HEK293 (cell line): ENCODE measurements at regions not wholly inside any gene's neighbourhood (a gene's known extent, or its start where the extent isn't known, plus 50 kb on each side); places are given as distances from the start of the nearest gene placed in this dataset.

Experiments
- EGR2 ChIP-seq: fragments of 450-650 bp; formaldehyde crosslinking; IDR thresholded peaks from 2 replicates; pipeline ENCODE4 v1.5.1; 2016; ENCODE audit warnings: low read depth, missing biosample characterization, missing genetic modification characterization
- SETDB1 ChIP-seq: IDR thresholded peaks from one replicate; pipeline ENCODE4 v1.6.1; 2017; ENCODE audit warnings: mild to moderate bottlenecking, low read length, moderate library complexity, mixed read lengths; ENCODE audit not compliant: insufficient read length
- TRIM28 ChIP-seq: IDR thresholded peaks from 2 replicates; pipeline ENCODE4 v1.6.1; 2011; ENCODE audit warnings: low read length, control low read depth, borderline replicate concordance
- ZFP37 ChIP-seq: fragments of 450-650 bp; formaldehyde crosslinking; IDR thresholded peaks from 2 replicates; pipeline ENCODE4 v1.5.1; 2016; ENCODE audit warnings: missing biosample characterization, missing genetic modification characterization
- ZNF10 ChIP-seq: fragments of 450-650 bp; formaldehyde crosslinking; IDR thresholded peaks from 2 replicates; pipeline ENCODE4 v1.5.1; 2017; ENCODE audit warnings: missing biosample characterization, missing genetic modification characterization
- ZNF112 ChIP-seq: fragments of 450-650 bp; formaldehyde crosslinking; IDR thresholded peaks from 2 replicates; pipeline ENCODE4 v1.5.0; 2017; ENCODE audit warnings: missing biosample characterization, missing genetic modification characterization
- ZNF155 ChIP-seq: fragments of 450-650 bp; formaldehyde crosslinking; IDR thresholded peaks from 2 replicates; pipeline ENCODE4 v1.5.1; 2016; ENCODE audit warnings: missing biosample characterization, missing genetic modification characterization
- ZNF48 ChIP-seq: fragments of 450-650 bp; formaldehyde crosslinking; IDR thresholded peaks from 2 replicates; pipeline ENCODE4 v1.5.1; 2016; ENCODE audit warnings: missing biosample characterization, missing genetic modification characterization
- ZNF514 ChIP-seq: fragments of 450-650 bp; formaldehyde crosslinking; IDR thresholded peaks from 2 replicates; pipeline ENCODE4 v1.5.1; 2016; ENCODE audit warnings: missing biosample characterization, missing genetic modification characterization
- ZNF670 ChIP-seq: fragments of 450-650 bp; formaldehyde crosslinking; IDR thresholded peaks from 2 replicates; pipeline ENCODE4 v1.5.1; 2016; ENCODE audit warnings: missing biosample characterization, missing genetic modification characterization, low read depth
- ZNF677 ChIP-seq: fragments of 450-650 bp; IDR thresholded peaks from 2 replicates; pipeline ENCODE4 v1.5.0; 2018; ENCODE audit warnings: missing biosample characterization, mild to moderate bottlenecking, missing genetic modification characterization, moderate library complexity
- ZNF701 ChIP-seq: fragments of 450-650 bp; formaldehyde crosslinking; IDR thresholded peaks from 2 replicates; pipeline ENCODE4 v1.5.1; 2016; ENCODE audit warnings: missing biosample characterization, missing genetic modification characterization
- TF ChIP-seq, protein P1 (sequence below): fragments of 450-650 bp; formaldehyde crosslinking; IDR thresholded peaks from 2 replicates; pipeline ENCODE4 v1.5.1; 2016; ENCODE audit warnings: missing biosample characterization, missing genetic modification characterization
- TF ChIP-seq, protein P2 (sequence below): fragments of 450-650 bp; formaldehyde crosslinking; IDR thresholded peaks from 2 replicates; pipeline ENCODE4 v1.5.1; 2016; ENCODE audit warnings: missing biosample characterization, missing genetic modification characterization

DNA sequence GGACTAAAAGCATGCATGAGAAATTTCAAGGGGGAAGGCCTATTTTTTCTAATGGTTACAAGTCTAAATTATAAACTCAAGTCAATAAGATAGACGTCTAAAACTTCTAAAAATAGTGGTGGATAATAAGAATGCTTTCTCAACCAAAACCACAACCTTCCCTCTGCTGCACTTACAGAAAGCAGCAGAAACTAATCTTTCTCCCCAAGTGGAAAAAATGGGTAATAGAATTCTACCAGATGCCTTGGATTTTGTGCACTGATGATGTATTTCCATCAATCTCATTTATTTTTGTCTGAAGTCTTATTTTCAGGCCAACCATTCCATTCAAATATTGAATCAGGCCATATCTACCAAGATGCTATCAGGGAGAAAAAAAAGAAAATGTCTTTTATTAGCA lies 344.7 kb downstream of the NEK10 start:
- TF ChIP-seq TRIM28 (no peak), ZNF514 (tag by site-specific recombination) (no peak), ZNF10 (no peak), ZNF112 (tag by site-specific recombination) (no peak), EGR2 (tag by site-specific recombination) (no peak), ZFP37 (tag by site-specific recombination) (no peak), SETDB1 (no peak), ZNF155 (tag by site-specific recombination) (no peak), ZNF670 (tag by site-specific recombination) (no peak), ZNF677 (tag by site-specific recombination) (no peak), ZNF48 (tag by site-specific recombination) (no peak), ZNF701 (tag by site-specific recombination) (no peak)
- TF ChIP-seq, protein P1, sequence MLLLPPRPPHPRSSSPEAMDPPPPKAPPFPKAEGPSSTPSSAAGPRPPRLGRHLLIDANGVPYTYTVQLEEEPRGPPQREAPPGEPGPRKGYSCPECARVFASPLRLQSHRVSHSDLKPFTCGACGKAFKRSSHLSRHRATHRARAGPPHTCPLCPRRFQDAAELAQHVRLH (tag by site-specific recombination) = no peak
- TF ChIP-seq, protein P2, sequence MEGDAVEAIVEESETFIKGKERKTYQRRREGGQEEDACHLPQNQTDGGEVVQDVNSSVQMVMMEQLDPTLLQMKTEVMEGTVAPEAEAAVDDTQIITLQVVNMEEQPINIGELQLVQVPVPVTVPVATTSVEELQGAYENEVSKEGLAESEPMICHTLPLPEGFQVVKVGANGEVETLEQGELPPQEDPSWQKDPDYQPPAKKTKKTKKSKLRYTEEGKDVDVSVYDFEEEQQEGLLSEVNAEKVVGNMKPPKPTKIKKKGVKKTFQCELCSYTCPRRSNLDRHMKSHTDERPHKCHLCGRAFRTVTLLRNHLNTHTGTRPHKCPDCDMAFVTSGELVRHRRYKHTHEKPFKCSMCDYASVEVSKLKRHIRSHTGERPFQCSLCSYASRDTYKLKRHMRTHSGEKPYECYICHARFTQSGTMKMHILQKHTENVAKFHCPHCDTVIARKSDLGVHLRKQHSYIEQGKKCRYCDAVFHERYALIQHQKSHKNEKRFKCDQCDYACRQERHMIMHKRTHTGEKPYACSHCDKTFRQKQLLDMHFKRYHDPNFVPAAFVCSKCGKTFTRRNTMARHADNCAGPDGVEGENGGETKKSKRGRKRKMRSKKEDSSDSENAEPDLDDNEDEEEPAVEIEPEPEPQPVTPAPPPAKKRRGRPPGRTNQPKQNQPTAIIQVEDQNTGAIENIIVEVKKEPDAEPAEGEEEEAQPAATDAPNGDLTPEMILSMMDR (tag by site-specific recombination) = no peak
